Spleen (tissue), 11 donors: ENCODE measurements at regions not wholly inside any gene's neighbourhood (a gene's known extent, or its start where the extent isn't known, plus 50 kb on each side); places are given as distances from the start of the nearest gene placed in this dataset.

ENCODE experiments used
- DNase-seq: peaks from one replicate; pipeline ENCODE4 v3.0.0-alpha.2; 2020
- H3K27ac ChIP-seq, 8 donors: fragments of 200-600 bp; sonication (generic) in 7 of 8; 1 replicate in 4 of 8; 2 replicates in 4 of 8; pipeline versions ENCODE4 v1.5.0 to v1.8.0; 2016 to 2021; ENCODE audit warnings: inconsistent platforms in 4 of 8, mild to moderate bottlenecking in 4 of 8, moderate library complexity in 1 of 8
- H3K27me3 ChIP-seq, 7 donors: fragments of 200-600 bp; sonication (generic) in 6 of 7; replicated peaks in 1 of 7; 1 replicate in 4 of 7; 2 replicates in 3 of 7; pipeline versions ENCODE4 v1.5.0 to v1.8.0; 2016 to 2021; ENCODE audit warnings: inconsistent platforms in 3 of 7, mild to moderate bottlenecking in 1 of 7
- H3K36me3 ChIP-seq, 6 donors: fragments of 200-600 bp; sonication (generic) in 5 of 6; 1 replicate in 4 of 6; 2 replicates in 2 of 6; pipeline versions ENCODE4 v1.5.0 to v1.8.0; 2016 to 2021; ENCODE audit warnings: inconsistent platforms in 2 of 6
- H3K4me1 ChIP-seq, 6 donors: fragments of 200-600 bp; sonication (generic) in 5 of 6; 1 replicate in 3 of 6; 2 replicates in 3 of 6; pipeline versions ENCODE4 v1.5.0 to v1.8.0; 2016 to 2021; ENCODE audit warnings: inconsistent platforms in 3 of 6
- H3K4me3 ChIP-seq, 8 donors: fragments of 200-600 bp; sonication (generic) in 7 of 8; 1 replicate in 4 of 8; 2 replicates in 4 of 8; pipeline versions ENCODE4 v1.5.0 to v1.8.0; 2016 to 2021; ENCODE audit warnings: inconsistent platforms in 4 of 8, mild to moderate bottlenecking in 4 of 8, moderate library complexity in 2 of 8
- H3K9me3 ChIP-seq, 8 donors: fragments of 200-600 bp; sonication (generic) in 7 of 8; 1 replicate in 4 of 8; 2 replicates in 4 of 8; pipeline versions ENCODE4 v1.5.0 to v1.8.0; 2016 to 2021; ENCODE audit warnings: inconsistent platforms in 4 of 8
- CTCF ChIP-seq, 11 experiments: fragments of 200-600 bp in 7 of 11; fragments of 450-650 bp in 4 of 11; sonication (generic) in 4 of 11; IDR thresholded peaks in 8 of 11; conservative IDR thresholded peaks in 3 of 11; 1 replicate in 7 of 11; 2 replicates in 4 of 11; pipeline versions ENCODE4 v1.4.0 to v1.8.0; 2016 to 2021; ENCODE audit warnings: antibody characterized with exemption in 11 of 11, inconsistent platforms in 4 of 11, mild to moderate bottlenecking in 1 of 11
- POLR2A ChIP-seq, 3 donors: fragments of 450-650 bp; IDR thresholded peaks; one replicate each; pipeline ENCODE4 v1.5.1; 2017; ENCODE audit warnings: antibody characterized with exemption in 3 of 3, mild to moderate bottlenecking in 1 of 3
- POLR2AphosphoS5 ChIP-seq, 3 donors: sonication (generic); formaldehyde crosslinking; IDR thresholded peaks; one replicate each; pipeline ENCODE4 v1.5.1; 2017; ENCODE audit warnings: antibody characterized with exemption in 3 of 3
- WGBS, 5 donors: extraction: QIAGEN DNeasy Blood & Tissue Kit in 3 of 5; methylation state at CpG; one replicate each; pipeline versions ENCODE4 v1.1.5 to v1.1.7; 2013 to 2018; 5-methylcytosine and 5-hydroxymethylcytosine counted together
- intact Hi-C: fragments of 100-400 bp; cut with DNase I; formaldehyde crosslinking; loops from one replicate; pipeline ENCODE4 v1.15.0; 2023; ENCODE audit warnings: low total_unique reads
- donor health status: healthy with polysubstance abuse.
- donor health status: DM: no; HTN: no; CAD: no; lungs with moderate emphysema.
- donor health status: DM: no; HTN: no; CAD: no.
- donor health status: Bipolar disorder and iron deficiency.
- donor health status: healthy.
- donor health status: DM: no; HTN: no; CAD: no.
- donor health status: DM: yes; HTN: yes; CAD: no.

- H3K4me3 ChIP-seq, result no peak overlapping the region
- DNase-seq, result no peak
- TF ChIP-seq CTCF (IDR thresholded peaks at IDR 0.05 in 8 of 11, conservative IDR thresholded peaks at IDR 0.05 in 3 of 11) (no peak), POLR2A (IDR thresholded peaks at IDR 0.05) (no peak), POLR2AphosphoS5 (IDR thresholded peaks at IDR 0.05) (no peak)
- H3K27ac ChIP-seq, result no peak overlapping the region
- no peaks in the 10 kb centered on the region for H3K27me3 ChIP-seq
- intact Hi-C loops, result no loop called here
- no peaks in the 10 kb centered on the region for H3K36me3 ChIP-seq
- H3K4me1 ChIP-seq, result no peaks in the 10 kb centered on the region
- 73 to 82% (median 76%) methylated on average over 1 of the region's 1 CpG for WGBS, 5 donors
- H3K9me3 ChIP-seq, result peaks cover 0 to 15% (median 7%) of the 10 kb centered on the region in 8 donors
Observed at GRCh38 chr3:22170370-22170769, 419.4 kb upstream of the ZNF385D start.

GRCh38 chr3:22172964-22173363 lies 422.0 kb upstream of the ZNF385D start:
- Histone ChIP-seq H3K36me3 (no peaks in the 10 kb centered on the region), H3K27ac (no peak overlapping the region), H3K27me3 (no peaks in the 10 kb centered on the region), H3K9me3 (no peaks in the 10 kb centered on the region), H3K4me1 (no peaks in the 10 kb centered on the region), H3K4me3 (no peak overlapping the region)
- no peak for DNase-seq
- WGBS, 5 donors, result 76 to 92% (median 83%) methylated on average over 4 of the region's 4 CpGs
- intact Hi-C loops, result no loop called here
- TF ChIP-seq POLR2AphosphoS5 (IDR thresholded peaks at IDR 0.05) (no peak), POLR2A (IDR thresholded peaks at IDR 0.05) (no peak), CTCF (IDR thresholded peaks at IDR 0.05 in 8 of 11, conservative IDR thresholded peaks at IDR 0.05 in 3 of 11) (no peak)

- intact Hi-C loops, result no loop called here
- no peak for TF ChIP-seq POLR2A (IDR thresholded peaks at IDR 0.05)
- Histone ChIP-seq H3K9me3 (no peaks in the 10 kb centered on the region), H3K4me3 (no peak overlapping the region), H3K4me1 (no peaks in the 10 kb centered on the region), H3K27ac (no peak overlapping the region), H3K36me3 (no peaks in the 10 kb centered on the region), H3K27me3 (no peaks in the 10 kb centered on the region)
- WGBS, 5 donors, result 19 to 43% (median 32%) methylated on average over 1 of the region's 1 CpG
- no peak for DNase-seq
Observed at GRCh38 chr3:22175947-22176346, 424.9 kb upstream of the ZNF385D start.

- Histone ChIP-seq H3K27ac (no peak overlapping the region), H3K4me3 (no peak overlapping the region), H3K9me3 (no peaks in the 10 kb centered on the region), H3K4me1 (no peaks in the 10 kb centered on the region), H3K36me3 (no peaks in the 10 kb centered on the region), H3K27me3 (no peaks in the 10 kb centered on the region)
- intact Hi-C loops, result no loop called here
- TF ChIP-seq POLR2AphosphoS5 (IDR thresholded peaks at IDR 0.05) (no peak), CTCF (IDR thresholded peaks at IDR 0.05 in 8 of 11, conservative IDR thresholded peaks at IDR 0.05 in 3 of 11) (no peak), POLR2A (IDR thresholded peaks at IDR 0.05) (no peak)
- DNase-seq, result no peak
- 79 to 93% (median 85%) methylated on average over 3 of the region's 3 CpGs for WGBS, 5 donors
Observed at GRCh38 chr3:22176911-22177310, 425.9 kb upstream of the ZNF385D start.

- intact Hi-C loops, result no loop called here
- Histone ChIP-seq H3K36me3 (no peaks in the 10 kb centered on the region), H3K27me3 (no peaks in the 10 kb centered on the region), H3K9me3 (no peaks in the 10 kb centered on the region), H3K27ac (no peak overlapping the region), H3K4me3 (no peak overlapping the region), H3K4me1 (no peaks in the 10 kb centered on the region)
- no peak for DNase-seq
- no peak for TF ChIP-seq CTCF (IDR thresholded peaks at IDR 0.05 in 8 of 11, conservative IDR thresholded peaks at IDR 0.05 in 3 of 11)
Observed at GRCh38 chr3:22189616-22190015, 438.6 kb upstream of the ZNF385D start.
